Epithelial cell of esophagus (primary cell): ENCODE measurements at regions not wholly inside any gene's neighbourhood (a gene's known extent, or its start where the extent isn't known, plus 50 kb on each side); places are given as distances from the start of the nearest gene placed in this dataset.

Experiments used
- DNase-seq: peaks from one replicate; pipeline ENCODE4 v3.0.0; 2010; ENCODE audit warnings: low read depth
- H3K4me3 ChIP-seq: 2 replicates; pipeline ENCODE4 v1.5.1; 2011; ENCODE audit warnings: mild to moderate bottlenecking, low read length, control low read depth
- TF ChIP-seq, protein P1 (sequence below): IDR thresholded peaks from 2 replicates; pipeline ENCODE4 v1.5.1; 2011; ENCODE audit warnings: low read depth, mild to moderate bottlenecking, low read length, control low read depth, inconsistent platforms; ENCODE audit not compliant: insufficient read depth; ENCODE audit errors: missing control alignments

DNA sequence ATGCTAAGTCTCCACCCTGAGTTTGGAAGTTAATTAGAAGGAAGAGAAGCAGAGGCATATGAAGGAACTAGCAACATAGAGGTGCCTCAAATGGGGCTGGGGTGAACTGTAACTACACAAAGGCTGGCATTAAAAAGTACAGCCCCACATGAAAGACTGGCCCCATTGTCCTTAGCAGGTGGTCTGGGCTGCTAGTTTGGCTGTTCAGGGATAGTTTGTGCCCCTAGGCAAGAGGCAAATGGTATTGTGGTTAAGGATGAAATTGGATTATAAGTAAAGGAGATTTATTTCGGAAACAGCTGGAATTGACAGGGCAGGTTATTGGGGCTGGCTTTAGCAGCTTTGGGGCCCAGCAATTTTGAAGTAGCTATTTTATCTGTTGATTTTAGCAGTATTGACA lies 365.7 kb upstream of the TNP1 start:
- TF ChIP-seq, protein P1, sequence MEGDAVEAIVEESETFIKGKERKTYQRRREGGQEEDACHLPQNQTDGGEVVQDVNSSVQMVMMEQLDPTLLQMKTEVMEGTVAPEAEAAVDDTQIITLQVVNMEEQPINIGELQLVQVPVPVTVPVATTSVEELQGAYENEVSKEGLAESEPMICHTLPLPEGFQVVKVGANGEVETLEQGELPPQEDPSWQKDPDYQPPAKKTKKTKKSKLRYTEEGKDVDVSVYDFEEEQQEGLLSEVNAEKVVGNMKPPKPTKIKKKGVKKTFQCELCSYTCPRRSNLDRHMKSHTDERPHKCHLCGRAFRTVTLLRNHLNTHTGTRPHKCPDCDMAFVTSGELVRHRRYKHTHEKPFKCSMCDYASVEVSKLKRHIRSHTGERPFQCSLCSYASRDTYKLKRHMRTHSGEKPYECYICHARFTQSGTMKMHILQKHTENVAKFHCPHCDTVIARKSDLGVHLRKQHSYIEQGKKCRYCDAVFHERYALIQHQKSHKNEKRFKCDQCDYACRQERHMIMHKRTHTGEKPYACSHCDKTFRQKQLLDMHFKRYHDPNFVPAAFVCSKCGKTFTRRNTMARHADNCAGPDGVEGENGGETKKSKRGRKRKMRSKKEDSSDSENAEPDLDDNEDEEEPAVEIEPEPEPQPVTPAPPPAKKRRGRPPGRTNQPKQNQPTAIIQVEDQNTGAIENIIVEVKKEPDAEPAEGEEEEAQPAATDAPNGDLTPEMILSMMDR: no peak
- no peak overlapping the region for H3K4me3 ChIP-seq
- no peak for DNase-seq

DNA sequence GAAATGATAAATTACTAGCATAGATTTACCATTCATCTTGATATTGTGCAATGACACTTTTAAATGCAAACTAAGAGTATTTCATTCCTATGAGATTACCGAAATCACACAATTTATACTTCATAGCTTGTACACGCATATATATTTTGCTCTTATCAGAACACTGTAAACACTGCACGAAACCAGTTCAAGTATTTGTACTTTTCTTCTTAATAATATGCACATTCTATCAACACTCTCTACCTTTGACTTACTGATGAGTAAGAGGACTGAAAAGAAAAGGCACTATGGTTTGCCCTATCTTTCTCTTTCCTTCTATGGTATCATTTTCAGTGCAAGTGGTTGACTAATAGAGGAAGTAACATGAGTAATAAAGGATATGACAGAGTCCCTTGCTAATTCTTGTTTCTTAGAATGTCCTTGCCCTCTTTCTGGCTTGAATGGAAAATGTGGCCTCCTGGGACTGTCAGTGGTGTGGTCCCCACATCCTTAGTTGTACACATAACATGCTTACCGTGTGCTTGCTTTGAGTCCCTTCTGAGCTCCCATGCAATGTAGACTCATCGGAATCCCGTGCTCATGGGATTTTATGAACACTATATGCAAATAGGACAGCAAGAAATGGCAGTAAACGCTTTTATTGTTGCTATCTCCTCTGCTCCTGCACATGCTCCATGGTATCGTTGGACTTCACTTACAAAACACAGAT lies 363.5 kb upstream of the TNP1 start:
- TF ChIP-seq, protein P1: no peak
- DNase-seq: peak; percentile 90
- no peak overlapping the region for H3K4me3 ChIP-seq

DNA sequence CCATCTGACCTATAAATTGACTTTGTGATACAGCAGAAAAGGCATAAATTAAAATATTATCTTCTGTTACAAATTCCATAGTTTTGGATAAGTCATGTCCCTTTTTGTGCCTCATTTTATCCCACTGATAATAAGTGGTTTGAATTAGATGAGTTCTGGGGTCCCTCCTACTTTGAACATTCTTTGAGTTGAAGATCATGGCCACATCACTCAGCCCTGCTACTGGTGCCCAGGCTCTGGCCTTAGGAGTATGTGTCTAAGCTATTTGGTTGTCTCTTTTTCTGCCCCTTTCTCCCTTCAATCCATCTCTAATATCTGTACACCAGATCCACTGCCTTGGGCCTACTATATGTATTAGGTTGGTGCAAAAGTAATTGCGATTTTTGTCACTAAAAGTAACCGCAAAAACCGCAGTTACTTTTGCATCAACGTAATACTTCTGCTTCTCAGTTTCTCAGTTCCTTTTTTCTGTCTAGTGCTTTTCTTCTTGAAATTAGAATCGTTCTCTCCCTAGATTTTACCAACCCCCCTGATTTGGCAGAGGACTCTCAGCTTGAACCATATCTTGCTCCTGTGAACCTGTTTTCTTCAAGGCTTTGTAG lies 362.5 kb upstream of the TNP1 start:
- TF ChIP-seq, protein P1: no peak
- no peak overlapping the region for H3K4me3 ChIP-seq
- no peak for DNase-seq

DNA sequence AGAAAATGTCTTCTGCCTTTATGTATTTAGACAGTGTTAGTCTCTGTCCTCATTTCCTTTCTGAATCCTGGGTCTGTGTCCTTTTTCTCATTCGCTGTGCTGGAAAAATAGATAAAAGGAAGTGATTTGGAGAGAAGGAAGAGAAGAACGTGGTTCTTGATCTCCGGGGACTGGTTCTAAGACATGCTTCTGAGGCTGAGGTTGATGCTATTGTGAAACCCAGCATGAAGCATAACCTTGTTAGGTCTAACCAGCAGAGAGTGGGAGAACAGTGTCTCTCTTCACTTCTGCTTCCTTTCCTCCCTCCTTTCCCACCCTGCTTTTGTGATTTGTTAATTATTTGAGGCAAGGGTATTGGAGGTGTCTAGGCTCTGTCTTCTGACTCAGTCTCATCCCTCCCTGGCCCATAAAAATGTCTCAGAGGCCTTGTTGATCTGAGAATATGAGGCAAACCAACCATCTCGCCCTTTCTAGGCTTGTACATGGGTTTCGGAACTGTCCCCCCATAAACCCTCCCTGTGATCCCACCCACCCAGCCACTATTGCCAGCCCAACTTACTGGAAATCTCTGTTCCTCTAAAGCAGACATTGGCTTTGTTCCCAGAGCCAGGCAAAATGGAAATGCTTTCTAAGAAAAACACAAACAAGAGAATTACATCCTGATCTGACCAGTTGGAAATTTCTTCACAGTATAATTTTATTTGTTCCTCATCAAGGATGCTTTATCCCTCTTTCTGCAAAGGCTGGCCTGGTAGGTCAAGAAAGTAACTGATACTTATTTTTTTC lies 360.6 kb upstream of the TNP1 start:
- no peak overlapping the region for H3K4me3 ChIP-seq
- DNase-seq: no peak
- TF ChIP-seq, protein P1: no peak

DNA sequence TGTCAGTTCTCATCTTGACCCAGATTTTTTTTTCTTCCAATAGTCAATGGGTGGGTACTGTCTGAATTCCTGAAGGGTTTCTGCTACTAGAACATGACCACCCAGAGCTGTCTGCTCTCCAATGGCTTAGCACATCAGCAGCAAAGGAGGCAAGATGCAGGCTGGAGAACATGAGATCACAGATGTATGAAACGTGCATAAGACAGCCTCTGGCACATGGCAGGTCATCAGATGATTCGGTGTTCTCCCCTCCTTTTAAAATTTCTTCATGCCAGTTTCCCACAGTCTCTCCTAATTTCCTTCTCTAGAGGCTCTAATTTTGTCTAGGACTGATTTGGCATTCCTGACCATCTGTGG lies 359.3 kb upstream of the TNP1 start:
- DNase-seq: no peak
- no peak overlapping the region for H3K4me3 ChIP-seq
- TF ChIP-seq, protein P1: no peak

DNA sequence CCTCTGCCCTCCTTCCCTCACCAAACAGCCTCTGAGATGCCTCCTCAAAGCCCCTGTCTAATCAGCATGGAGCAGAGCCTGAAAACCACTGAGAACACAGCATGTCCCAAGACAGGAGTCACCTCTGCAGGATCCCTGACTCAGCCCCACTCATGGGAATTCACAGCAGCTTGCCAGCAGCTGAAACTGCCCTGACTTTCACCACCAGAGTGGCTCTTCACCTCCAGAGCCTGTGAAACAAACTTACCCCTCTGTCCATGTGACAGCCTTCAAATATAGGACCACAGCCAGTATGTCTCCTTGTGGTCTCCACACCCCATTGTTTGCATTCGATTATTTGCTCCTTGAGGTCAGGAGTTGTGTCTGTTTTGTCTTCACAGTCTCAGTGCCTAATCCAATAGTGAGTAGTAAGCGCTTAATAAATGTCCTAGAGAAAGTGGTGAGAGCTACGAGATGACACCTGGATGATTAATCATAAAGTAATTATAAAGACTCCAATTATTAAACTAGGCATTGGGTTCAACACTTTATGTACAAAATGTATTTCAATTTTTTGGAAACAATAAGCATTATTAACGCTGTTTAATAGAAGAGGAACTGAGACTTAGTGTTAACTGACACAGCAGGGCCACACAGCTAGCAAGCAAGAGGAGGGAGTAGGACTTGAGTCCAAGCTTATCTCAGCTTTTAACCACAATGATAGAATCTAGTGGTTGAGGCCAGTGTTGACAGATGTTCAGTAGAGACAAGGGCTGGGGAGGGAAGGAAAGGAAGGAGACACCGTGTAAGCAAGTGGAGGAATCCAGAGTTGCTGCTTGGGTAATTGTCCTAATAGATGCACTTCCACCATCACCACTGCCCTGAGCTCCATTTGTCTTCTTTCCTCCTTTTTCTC lies 358.7 kb upstream of the TNP1 start:
- H3K4me3 ChIP-seq: no peak overlapping the region
- DNase-seq: peak; percentile 56
- TF ChIP-seq, protein P1: no peak
